Neural cell (in vitro differentiated cells): ENCODE measurements at regions not wholly inside any gene's neighbourhood (a gene's known extent, or its start where the extent isn't known, plus 50 kb on each side); places are given as distances from the start of the nearest gene placed in this dataset.

Source experiments
- H2AFZ ChIP-seq: fragments of 200-600, 300-800 bp; sonication (generic), shearing (Covaris generic); 2 replicates; pipeline ENCODE4 v1.6.0; 2014; ENCODE audit warnings: low read depth, mild to moderate bottlenecking, antibody characterized with exemption, low read length, moderate library complexity
- H3F3A ChIP-seq: fragments of 200-600 bp; shearing (Covaris generic); 2 replicates; pipeline ENCODE4 v1.6.1; 2016; ENCODE audit warnings: mild to moderate bottlenecking, moderate library complexity, mixed read lengths, antibody characterized with exemption, low read length; ENCODE audit not compliant: insufficient read depth, poor library complexity, severe bottlenecking
- H3K27ac ChIP-seq: fragments of 200-600, 300-800 bp; sonication (generic), shearing (Covaris generic); 2 replicates; pipeline ENCODE4 v1.5.1; 2014; ENCODE audit warnings: mild to moderate bottlenecking, low read length, moderate library complexity
- H3K27me3 ChIP-seq: fragments of 300-800, 200-600 bp; sonication (generic), shearing (Covaris generic); 2 replicates; pipeline ENCODE4 v1.6.0; 2014; ENCODE audit warnings: mild to moderate bottlenecking, low read depth, low read length, moderate library complexity; ENCODE audit not compliant: insufficient read depth
- H3K36me3 ChIP-seq: fragments of 300-800, 200-600 bp; sonication (generic), shearing (Covaris generic); 2 replicates; pipeline ENCODE4 v1.5.1; 2014; ENCODE audit warnings: mild to moderate bottlenecking, antibody characterized with exemption, low read length, moderate library complexity; ENCODE audit not compliant: insufficient read depth
- H3K4me2 ChIP-seq: fragments of 300-800, 200-600 bp; sonication (generic), shearing (Covaris generic); 2 replicates; pipeline ENCODE4 v1.6.0; 2014; ENCODE audit warnings: mild to moderate bottlenecking, low read length
- H3K4me3 ChIP-seq: fragments of 300-800, 200-600 bp; sonication (generic), shearing (Covaris generic); 2 replicates; pipeline ENCODE4 v1.5.1; 2014; ENCODE audit warnings: mild to moderate bottlenecking, low read length, moderate library complexity
- H3K79me2 ChIP-seq: fragments of 200-600 bp; shearing (Covaris generic); replicated peaks from 2 replicates; pipeline ENCODE4 v1.6.0; 2014; ENCODE audit warnings: mild to moderate bottlenecking, low read length, moderate library complexity; ENCODE audit not compliant: insufficient read depth
- H3K9ac ChIP-seq: fragments of 300-800, 200-600 bp; sonication (generic), shearing (Covaris generic); 2 replicates; pipeline ENCODE4 v1.6.1; 2016; ENCODE audit warnings: mild to moderate bottlenecking, low read length, mixed read lengths
- H3K9me2 ChIP-seq: fragments of 200-600 bp; shearing (Covaris generic); 2 replicates; pipeline ENCODE4 v1.6.1; 2016; ENCODE audit warnings: mild to moderate bottlenecking, low read length, mixed read lengths; ENCODE audit not compliant: insufficient read depth
- H3K9me3 ChIP-seq: fragments of 200-600, 300-800 bp; sonication (generic), shearing (Covaris generic); 2 replicates; pipeline ENCODE4 v1.6.1; 2016; ENCODE audit warnings: mild to moderate bottlenecking, mixed run types, low read length, moderate library complexity, mixed read lengths
- H4K20me1 ChIP-seq: fragments of 200-600 bp; shearing (Covaris generic); 2 replicates; pipeline ENCODE4 v1.6.1; 2016; ENCODE audit warnings: mild to moderate bottlenecking, mixed run types; ENCODE audit not compliant: insufficient read depth
- CTCF ChIP-seq: fragments of 450-650 bp; IDR thresholded peaks from 2 replicates; pipeline ENCODE4 v1.5.1; 2014; ENCODE audit warnings: antibody characterized with exemption, mild to moderate bottlenecking, moderate library complexity; ENCODE audit not compliant: poor library complexity, severe bottlenecking
- EP300 ChIP-seq: fragments of 450-650 bp; conservative IDR thresholded peaks from 2 replicates; pipeline ENCODE4 v1.6.1; 2014; ENCODE audit warnings: antibody characterized with exemption, mild to moderate bottlenecking, moderate library complexity; ENCODE audit not compliant: poor library complexity, severe bottlenecking
- EZH2 ChIP-seq: fragments of 200-600, 300-800 bp; shearing (Covaris generic), sonication (generic); IDR thresholded peaks from 2 replicates; pipeline ENCODE4 v1.6.1; 2014; ENCODE audit warnings: antibody characterized with exemption, low read length, borderline replicate concordance, mild to moderate bottlenecking; ENCODE audit not compliant: insufficient read depth, poor library complexity, severe bottlenecking
- MXI1 ChIP-seq: fragments of 450-650 bp; conservative IDR thresholded peaks from 2 replicates; pipeline ENCODE4 v1.6.1; 2014; ENCODE audit warnings: antibody characterized with exemption, mild to moderate bottlenecking; ENCODE audit not compliant: poor library complexity, severe bottlenecking
- POLR2AphosphoS5 ChIP-seq: IDR thresholded peaks from 2 replicates; pipeline ENCODE4 v1.6.1; 2012
- RAD21 ChIP-seq: fragments of 450-650 bp; conservative IDR thresholded peaks from 2 replicates; pipeline ENCODE4 v1.6.1; 2014; ENCODE audit warnings: antibody characterized with exemption, mild to moderate bottlenecking, moderate library complexity
- REST ChIP-seq: IDR thresholded peaks from 2 replicates; pipeline ENCODE4 v1.6.1; 2012; ENCODE audit warnings: borderline replicate concordance
- SMC3 ChIP-seq: fragments of 450-650 bp; conservative IDR thresholded peaks from 2 replicates; pipeline ENCODE4 v1.6.1; 2014; ENCODE audit warnings: antibody characterized with exemption, mild to moderate bottlenecking, moderate library complexity; ENCODE audit not compliant: poor library complexity
- TAF1 ChIP-seq: IDR thresholded peaks from 2 replicates; pipeline ENCODE4 v1.6.1; 2012; ENCODE audit warnings: low read depth

GRCh38 chr13:106032441-106032840 is 503.0 kb downstream of the EFNB2 start:
- Histone ChIP-seq H3K36me3 (no peaks in the 10 kb centered on the region), H3K9me3 (no peaks in the 10 kb centered on the region), H3K4me2 (no peak overlapping the region), H3K27ac (no peak overlapping the region), H2AFZ (no peak overlapping the region), H3K79me2 (no peaks in the 10 kb centered on the region), H4K20me1 (no peaks in the 10 kb centered on the region), H3F3A (no peaks in the 10 kb centered on the region), H3K9me2 (no peaks in the 10 kb centered on the region), H3K9ac (no peak overlapping the region), H3K27me3 (no peaks in the 10 kb centered on the region), H3K4me3 (no peak overlapping the region)
- no peak for TF ChIP-seq CTCF
- no peak for TF ChIP-seq TAF1
- no peak for TF ChIP-seq MXI1
- no peak for TF ChIP-seq POLR2AphosphoS5
- TF ChIP-seq EP300: no peak
- TF ChIP-seq SMC3: no peak
- TF ChIP-seq REST: no peak
- no peak for TF ChIP-seq EZH2
- TF ChIP-seq RAD21: no peak

GRCh38 chr13:106029676-106030290 is 505.7 kb downstream of the EFNB2 start:
- Histone ChIP-seq H3K9ac (no peak overlapping the region), H2AFZ (no peak overlapping the region), H3K36me3 (no peaks in the 10 kb centered on the region), H3K27me3 (no peaks in the 10 kb centered on the region), H3K79me2 (no peaks in the 10 kb centered on the region), H3K9me3 (no peaks in the 10 kb centered on the region), H3K27ac (peak overlapping the region; percentile 17), H3F3A (no peaks in the 10 kb centered on the region), H3K9me2 (no peaks in the 10 kb centered on the region), H4K20me1 (no peaks in the 10 kb centered on the region), H3K4me2 (no peak overlapping the region), H3K4me3 (no peak overlapping the region)
- TF ChIP-seq TAF1 (no peak), EP300 (peak; percentile 36), SMC3 (no peak)

- no peaks in the 10 kb centered on the region for H3K79me2 ChIP-seq
- H3F3A ChIP-seq: no peaks in the 10 kb centered on the region
- no peak overlapping the region for H3K27ac ChIP-seq
- no peak overlapping the region for H3K4me2 ChIP-seq
- H3K9me3 ChIP-seq: no peaks in the 10 kb centered on the region
- TF ChIP-seq EZH2 (no peak), POLR2AphosphoS5 (no peak), CTCF (no peak), RAD21 (no peak), REST (no peak), TAF1 (no peak), EP300 (no peak), MXI1 (no peak), SMC3 (no peak)
- H3K9ac ChIP-seq: no peak overlapping the region
- no peaks in the 10 kb centered on the region for H3K9me2 ChIP-seq
- no peaks in the 10 kb centered on the region for H3K36me3 ChIP-seq
- H3K4me3 ChIP-seq: no peak overlapping the region
- H4K20me1 ChIP-seq: no peaks in the 10 kb centered on the region
- no peak overlapping the region for H2AFZ ChIP-seq
- no peaks in the 10 kb centered on the region for H3K27me3 ChIP-seq
Measured at GRCh38 chr13:106028911-106029310, 506.6 kb downstream of the EFNB2 start.
